Umbilical cord (tissue), 1 donor: ENCODE measurements at regions not wholly inside any gene's neighbourhood (a gene's known extent, or its start where the extent isn't known, plus 50 kb on each side); places are given as distances from the start of the nearest gene placed in this dataset.

Experiments
- DNase-seq: peaks from one replicate; pipeline ENCODE4 v3.0.0-alpha.2; 2015; ENCODE audit warnings: low spot score

DNA sequence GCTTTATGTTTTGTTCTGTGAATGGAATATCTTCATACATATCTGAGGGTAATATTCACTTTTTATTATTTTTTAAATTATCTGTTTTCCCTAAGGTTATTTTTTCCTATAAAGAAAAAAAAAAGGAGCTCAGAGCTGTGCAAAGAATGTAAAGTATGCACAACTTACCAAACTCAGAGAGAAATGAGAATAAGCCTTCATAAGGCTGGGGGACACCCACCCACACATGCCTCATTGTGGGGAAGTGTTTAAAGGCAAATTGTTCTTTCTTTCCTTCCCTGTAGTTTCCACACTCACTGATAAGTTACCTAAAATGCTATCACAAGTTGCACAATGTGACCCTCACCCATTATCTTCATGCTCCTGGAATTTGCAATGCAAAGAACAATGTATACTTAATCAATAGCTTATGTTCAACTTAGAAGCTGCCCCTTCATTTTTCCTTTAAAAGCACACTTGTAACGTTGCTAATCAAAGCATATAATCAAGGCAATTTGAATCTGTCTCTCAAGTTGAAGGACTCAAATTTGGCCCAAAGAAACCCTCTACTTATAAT is 108.1 kb downstream of the GNAT3 start:
- DNase-seq, result no peak

DNA sequence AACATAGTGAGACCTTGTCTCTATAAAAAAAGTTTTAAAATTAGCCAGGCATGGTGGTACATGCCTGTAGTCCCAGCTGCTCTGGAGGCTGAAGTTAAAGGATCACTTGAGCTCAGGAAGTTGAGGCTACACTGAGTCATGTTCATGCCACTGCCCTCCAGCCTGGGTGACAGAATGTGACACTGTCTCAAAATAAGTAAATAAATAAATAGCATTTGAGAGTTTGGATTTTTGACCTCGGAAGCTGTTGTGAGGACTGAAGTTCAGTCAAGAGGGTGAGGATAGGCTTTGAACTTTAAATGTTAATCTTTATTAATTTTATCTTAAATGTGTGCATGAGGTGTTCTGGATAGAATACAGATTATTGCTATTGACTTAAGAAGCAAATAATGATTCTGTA is 110.2 kb downstream of the GNAT3 start:
- no peak for DNase-seq

DNA sequence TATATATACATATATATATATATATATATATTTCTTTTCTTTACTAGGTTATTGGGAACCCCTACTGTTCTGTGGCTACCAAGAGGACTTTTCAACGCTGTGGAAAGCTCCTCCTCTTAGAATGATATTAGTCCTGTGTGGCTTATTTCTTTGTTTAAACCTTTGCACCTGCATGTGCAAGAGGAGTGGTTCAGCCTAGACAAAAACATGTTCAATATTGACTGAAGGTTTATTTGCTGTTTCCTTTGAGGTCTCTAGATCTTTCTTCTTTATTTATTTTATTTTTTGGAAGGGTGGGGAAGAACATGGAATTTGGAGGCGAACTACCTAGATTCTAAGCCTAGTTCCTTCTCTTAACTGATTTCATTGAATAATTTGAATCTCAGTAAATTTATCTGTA is 118.1 kb downstream of the GNAT3 start:
- no peak for DNase-seq

- peak; percentile 64 for DNase-seq
Measured at GRCh38 chr7:80392229-80393169, 119.4 kb downstream of the GNAT3 start.

GRCh38 chr7:80387634-80388193 is 124.2 kb downstream of the GNAT3 start:
- peak; percentile 82 for DNase-seq

- DNase-seq, result no peak
Measured at GRCh38 chr7:80386686-80387085, 125.2 kb downstream of the GNAT3 start.

DNA sequence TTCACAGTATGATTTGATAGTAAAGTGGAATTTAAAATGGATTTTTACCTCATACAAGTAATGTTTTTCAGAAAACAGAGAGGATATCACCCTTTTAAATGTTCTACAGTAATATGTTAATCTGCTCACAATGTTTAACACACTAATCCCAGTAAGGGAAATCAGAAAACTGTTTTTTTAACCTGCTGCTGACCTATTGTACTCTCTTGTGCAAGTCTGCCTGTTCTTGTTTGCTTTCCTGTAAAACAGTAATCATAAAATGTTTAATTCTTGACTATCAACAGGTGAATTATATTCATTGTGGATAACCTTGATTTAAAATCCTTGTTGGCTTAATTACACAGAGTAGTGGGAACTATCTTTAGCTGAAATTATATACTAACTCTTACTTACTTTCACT is 126.4 kb downstream of the GNAT3 start:
- peak; percentile 25 for DNase-seq

- no peak for DNase-seq
Measured at GRCh38 chr7:80380957-80381356, 130.9 kb downstream of the GNAT3 start.

DNA sequence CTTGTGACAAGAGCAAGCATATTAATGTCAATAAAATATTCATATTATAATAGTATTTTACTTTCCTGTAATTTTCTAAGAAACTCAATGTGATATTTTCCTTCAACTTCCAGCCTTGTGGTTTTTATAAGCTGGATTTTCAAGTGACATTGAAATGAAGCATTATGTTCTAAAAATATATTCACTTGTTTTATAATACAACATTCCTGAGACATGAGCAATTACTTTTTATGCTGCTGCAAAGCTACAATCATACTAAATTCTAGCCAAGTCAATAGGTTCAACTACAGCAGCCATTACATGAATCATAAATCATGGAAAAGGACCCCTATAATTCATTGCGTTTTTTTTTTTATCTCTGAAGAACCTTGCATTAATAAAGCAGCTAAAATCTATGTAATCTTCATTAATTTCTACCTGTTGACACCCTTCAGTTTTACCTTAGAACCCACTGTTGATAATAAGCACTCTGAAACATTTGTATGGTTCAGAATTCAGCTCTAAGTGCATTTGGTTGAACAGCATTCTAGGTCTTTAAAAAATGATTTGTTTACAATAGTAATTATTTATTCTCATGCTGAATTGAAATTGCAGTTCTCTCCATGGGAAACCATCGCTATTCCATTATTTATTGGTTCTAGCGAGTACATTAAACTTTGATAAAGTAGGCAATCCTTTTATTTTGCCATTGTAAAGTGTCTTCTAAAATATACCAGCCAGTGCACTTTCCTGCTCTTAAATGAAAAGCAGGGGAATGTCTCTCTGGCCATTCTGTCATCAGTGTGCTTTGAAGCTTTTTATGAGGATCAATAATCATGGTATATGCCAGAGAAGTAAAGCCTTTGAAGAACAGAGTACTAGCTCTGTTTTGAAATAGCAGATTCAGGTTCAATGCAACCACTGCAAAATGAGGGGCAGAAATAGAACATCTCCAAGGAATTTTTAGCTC is 132.6 kb downstream of the GNAT3 start:
- DNase-seq, result peak; percentile 80

- no peak for DNase-seq
Measured at GRCh38 chr7:80374321-80374720, 137.5 kb downstream of the GNAT3 start.

DNA sequence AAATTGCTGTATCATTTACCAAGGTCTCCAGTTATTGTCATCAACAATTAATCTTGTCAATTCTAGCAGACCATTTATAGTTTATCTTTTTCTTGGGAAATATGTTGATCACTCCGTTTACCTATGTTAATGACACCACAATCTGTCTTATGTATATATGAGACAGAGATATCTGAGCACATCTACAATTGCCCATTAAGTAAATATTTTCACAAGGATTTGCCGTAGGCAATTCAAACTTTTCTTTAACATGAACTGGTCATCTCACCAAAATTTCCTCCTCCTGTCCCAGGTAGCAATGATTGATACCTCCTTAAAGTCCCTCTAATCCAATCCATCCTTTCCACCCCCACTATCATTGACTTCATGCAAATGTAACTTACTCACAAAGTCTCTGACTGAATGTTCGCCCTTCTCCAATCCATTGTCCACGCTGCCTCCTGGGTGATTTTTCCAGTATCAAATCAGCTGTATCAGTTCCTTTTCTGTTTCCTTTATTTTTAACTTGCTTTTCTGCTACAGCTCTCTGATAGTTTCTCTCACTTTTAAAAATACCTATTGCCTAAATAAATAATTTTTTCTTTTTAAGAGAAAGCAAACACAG is 138.3 kb downstream of the GNAT3 start:
- DNase-seq, result no peak

GRCh38 chr7:80372415-80372814 is 139.4 kb downstream of the GNAT3 start:
- peak; percentile 54 for DNase-seq

DNA sequence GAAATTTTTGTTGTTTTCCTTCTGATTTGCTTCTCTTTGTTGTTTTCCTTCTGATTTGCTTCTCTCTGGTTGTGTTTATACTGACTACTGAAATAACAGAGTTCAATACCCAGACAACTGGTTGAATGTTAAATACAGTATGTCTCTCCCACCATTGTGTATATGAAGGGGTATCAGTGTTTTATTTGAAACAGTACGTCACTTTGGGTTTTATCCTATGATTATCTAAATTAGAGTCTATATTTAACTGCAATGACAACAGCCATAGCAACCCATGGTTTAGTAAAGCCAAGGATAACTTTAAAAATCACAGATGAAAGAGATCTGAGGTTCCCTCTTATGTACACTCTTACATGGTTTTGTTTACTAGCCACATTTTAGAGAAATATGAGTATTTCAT is 141.3 kb downstream of the GNAT3 start:
- DNase-seq, result no peak

DNA sequence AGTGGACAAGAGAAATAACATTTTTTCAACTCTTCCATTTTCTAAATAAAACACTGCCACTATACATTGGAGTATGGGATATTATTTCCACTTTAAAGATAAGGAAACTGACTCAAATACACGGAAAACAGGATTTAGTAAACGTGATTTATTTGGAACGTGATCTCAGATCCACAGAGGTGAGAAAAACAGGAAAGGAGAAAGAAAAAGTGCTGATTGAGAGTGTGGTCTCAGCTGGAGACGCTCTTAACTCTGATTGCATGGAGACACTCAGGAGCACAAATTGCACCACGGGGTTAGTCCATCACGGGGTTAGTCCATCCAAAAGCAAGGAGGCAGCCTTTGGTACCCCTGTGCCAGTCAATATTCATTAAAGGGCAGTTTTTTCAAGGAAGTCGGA is 142.5 kb downstream of the GNAT3 start:
- DNase-seq, result no peak

DNA sequence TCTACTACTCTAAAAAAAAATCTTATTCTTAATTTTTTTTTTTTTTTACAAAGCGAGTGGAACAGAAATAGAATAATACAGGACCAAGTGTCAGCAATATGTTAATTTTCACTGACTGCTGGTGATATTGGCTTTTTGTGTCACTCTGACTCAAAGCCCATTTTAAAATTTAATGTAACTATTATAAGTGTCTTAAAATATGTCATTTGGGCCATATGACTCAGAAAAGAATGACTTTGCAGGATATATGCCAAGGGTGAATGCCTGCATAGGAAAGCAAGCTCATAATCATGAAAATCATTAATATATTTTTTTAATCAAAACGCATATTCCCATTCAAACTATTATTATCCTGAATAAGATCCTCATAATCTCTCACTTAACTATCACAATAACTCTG is 149.2 kb downstream of the GNAT3 start:
- DNase-seq, result no peak

- DNase-seq, result no peak
Measured at GRCh38 chr7:80362010-80362618, 149.8 kb downstream of the GNAT3 start.

DNA sequence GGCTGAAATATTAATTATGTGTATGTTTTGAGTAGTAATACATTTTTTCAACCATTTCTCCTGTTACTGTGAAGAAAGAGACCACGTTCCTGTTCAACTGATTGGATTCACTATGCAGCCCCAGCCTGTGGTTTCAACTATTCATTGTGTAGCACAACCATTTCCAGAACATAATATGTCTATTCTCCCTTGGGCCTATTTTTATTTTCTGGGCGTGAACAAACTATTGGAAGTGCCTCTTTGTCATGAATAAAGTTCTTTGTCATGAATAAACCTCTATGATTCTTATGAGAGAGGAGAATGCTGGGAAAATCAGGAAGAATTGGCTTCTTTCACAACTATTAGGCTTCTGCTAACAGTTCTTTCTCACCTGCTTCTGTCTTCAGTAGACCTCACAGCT is 152.4 kb downstream of the GNAT3 start:
- no peak for DNase-seq

GRCh38 chr7:80359029-80359428 is 152.8 kb downstream of the GNAT3 start:
- no peak for DNase-seq

DNA sequence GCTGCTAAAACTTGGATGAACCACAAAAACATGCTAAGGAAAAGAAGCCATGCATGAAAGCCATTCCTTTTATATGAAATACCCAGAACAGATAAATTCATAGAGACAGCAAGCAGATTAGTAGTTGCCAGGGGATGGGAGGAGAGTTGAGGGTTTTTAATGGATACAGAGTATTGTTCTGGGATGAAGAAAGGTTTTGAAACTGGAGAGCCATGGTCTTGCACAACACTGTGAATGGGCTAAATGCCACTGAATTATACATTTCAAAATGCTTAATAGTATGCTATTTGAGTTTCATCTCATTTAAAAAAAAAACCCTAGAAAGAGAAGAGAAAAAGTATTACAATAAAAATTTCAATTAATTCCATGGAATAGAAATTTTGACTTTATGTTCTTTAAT is 154.3 kb downstream of the GNAT3 start:
- DNase-seq, result no peak

DNA sequence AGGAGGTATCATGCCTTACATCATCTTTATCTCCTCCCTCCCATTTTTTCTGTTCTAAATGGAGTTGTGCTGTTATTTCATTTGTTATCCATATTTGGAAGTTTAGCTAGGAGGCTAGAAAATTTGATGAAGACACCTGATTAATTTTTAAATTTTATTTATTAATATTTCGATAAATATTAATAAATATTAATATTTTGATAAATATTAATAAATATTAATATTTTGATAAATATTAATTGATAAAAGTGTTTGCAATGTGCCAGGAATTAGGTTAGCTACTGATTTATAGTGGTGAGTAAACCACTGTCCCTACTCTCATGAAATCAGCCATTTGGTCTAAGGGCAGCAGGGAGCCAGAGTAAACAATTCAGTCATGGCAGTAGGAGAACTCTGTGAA is 161.4 kb downstream of the GNAT3 start:
- no peak for DNase-seq

DNA sequence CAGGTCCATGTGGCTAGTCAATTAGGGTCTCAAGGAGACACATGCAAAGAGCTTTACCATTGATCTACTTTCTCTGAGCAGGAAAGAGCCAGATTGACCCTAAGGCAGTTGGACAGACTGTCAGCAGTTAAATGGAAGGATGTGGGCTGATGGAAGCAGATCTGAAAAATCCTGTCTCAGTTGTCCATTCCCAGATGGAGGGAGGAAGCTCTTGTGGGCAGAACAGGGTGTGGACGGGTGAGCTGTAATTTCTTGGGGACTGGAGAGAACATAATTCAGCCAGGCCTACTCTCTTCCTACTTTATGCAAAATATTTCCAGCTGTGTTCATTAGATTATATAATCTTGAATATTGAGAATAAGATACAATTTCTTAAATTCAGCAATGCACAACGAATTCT is 163.6 kb downstream of the GNAT3 start:
- DNase-seq, result no peak
